ENCODE measurements at regions not wholly inside any gene's neighbourhood (a gene's known extent, or its start where the extent isn't known, plus 50 kb on each side); places are given as distances from the start of the nearest gene placed in this dataset.

- no peaks in the 10 kb centered on the region for H4K20me1 ChIP-seq (ENCODE audit: insufficient read depth)
- no peaks in the 10 kb centered on the region for H3K79me2 ChIP-seq (ENCODE audit: insufficient read depth)
- DNase-seq, result no peak
- 0 out of 2 replicates have a peak, but pooled peaks cover 5% of the 10 kb centered on the region for H3F3A ChIP-seq (ENCODE audit: insufficient read depth)
- no peaks in the 10 kb centered on the region for H3K9me2 ChIP-seq (ENCODE audit: insufficient read depth)
- no peaks in the 10 kb centered on the region for H3K36me3 ChIP-seq (ENCODE audit: low read depth)
- H3K27ac ChIP-seq, result no peak overlapping the region
- H3K27me3 ChIP-seq (replicated peaks; ENCODE audit: insufficient read depth), result no peaks in the 10 kb centered on the region
- in situ Hi-C loops (cut with MboI), result no loop called here
- H2AFZ ChIP-seq, result no peak overlapping the region
- H3K4me1 ChIP-seq (ENCODE audit: insufficient read depth), result peaks cover 3% of the 10 kb centered on the region; the same call in 1 of the 2 replicates
- TF ChIP-seq EZH2phosphoT487 (IDR thresholded peaks at IDR 0.05; ENCODE audit: insufficient read depth, low read depth) (no peak), EZH2 (IDR thresholded peaks at IDR 0.05; ENCODE audit: insufficient read depth, poor library complexity, severe bottlenecking) (no peak)
- WGBS, 2 experiments (ENCODE audit: low coverage in 1 of 2, low lambda C conversion rate in 2 of 2, missing lambda C conversion rate in 2 of 2), result 42 to 46% methylated on average over 4 of the region's 4 CpGs
- no peak overlapping the region for H3K4me3 ChIP-seq
- H3K4me2 ChIP-seq (ENCODE audit: unreplicated experiment), result no peak overlapping the region
- no peaks in the 10 kb centered on the region for H3K9me3 ChIP-seq (ENCODE audit: low read depth)
- no peak overlapping the region for H3K9ac ChIP-seq
These were observed 79.3 kb downstream of the ADCYAP1 start for GRCh38 chr18:984004-984403.

- Histone ChIP-seq H3K36me3 (ENCODE audit: low read depth) (no peaks in the 10 kb centered on the region), H2AFZ (no peak overlapping the region), H3K9me3 (ENCODE audit: low read depth) (no peaks in the 10 kb centered on the region), H3F3A (ENCODE audit: insufficient read depth) (0 out of 2 replicates have a peak, but pooled peaks cover 5% of the 10 kb centered on the region), H3K4me3 (no peak overlapping the region), H3K4me1 (ENCODE audit: insufficient read depth) (peaks cover 3% of the 10 kb centered on the region; the same call in 1 of the 2 replicates), H3K79me2 (ENCODE audit: insufficient read depth) (no peaks in the 10 kb centered on the region), H3K27me3 (replicated peaks; ENCODE audit: insufficient read depth) (no peaks in the 10 kb centered on the region), H4K20me1 (ENCODE audit: insufficient read depth) (no peaks in the 10 kb centered on the region), H3K9ac (no peak overlapping the region), H3K4me2 (ENCODE audit: unreplicated experiment) (no peak overlapping the region), H3K9me2 (ENCODE audit: insufficient read depth) (no peaks in the 10 kb centered on the region), H3K27ac (no peak overlapping the region)
- in situ Hi-C loops (cut with MboI), result no loop called here
- DNase-seq, result no peak
- TF ChIP-seq EZH2 (IDR thresholded peaks at IDR 0.05; ENCODE audit: insufficient read depth, poor library complexity, severe bottlenecking) (no peak), EZH2phosphoT487 (IDR thresholded peaks at IDR 0.05; ENCODE audit: insufficient read depth, low read depth) (no peak)
- WGBS, 2 experiments (ENCODE audit: low coverage in 1 of 2, low lambda C conversion rate in 2 of 2, missing lambda C conversion rate in 2 of 2), result 20 to 23% methylated on average over 6 of the region's 6 CpGs
These were observed 80.6 kb downstream of the ADCYAP1 start for GRCh38 chr18:985212-985661.

- H3K4me3 ChIP-seq, result no peak overlapping the region
- no peak overlapping the region for H3K27ac ChIP-seq
- H3K9me3 ChIP-seq (ENCODE audit: low read depth), result no peaks in the 10 kb centered on the region
- no peak overlapping the region for H3K4me2 ChIP-seq (ENCODE audit: unreplicated experiment)
- H3K4me1 ChIP-seq (ENCODE audit: insufficient read depth), result peaks cover 3% of the 10 kb centered on the region; the same call in 1 of the 2 replicates
- 0 out of 2 replicates have a peak, but pooled peaks cover 5% of the 10 kb centered on the region for H3F3A ChIP-seq (ENCODE audit: insufficient read depth)
- in situ Hi-C loops (cut with MboI), result no loop called here
- no peaks in the 10 kb centered on the region for H3K36me3 ChIP-seq (ENCODE audit: low read depth)
- WGBS, 2 experiments (ENCODE audit: low coverage in 1 of 2, low lambda C conversion rate in 2 of 2, missing lambda C conversion rate in 2 of 2), result 22 to 28% methylated on average over 3 of the region's 3 CpGs
- H3K79me2 ChIP-seq (ENCODE audit: insufficient read depth), result no peaks in the 10 kb centered on the region
- TF ChIP-seq EZH2phosphoT487 (IDR thresholded peaks at IDR 0.05; ENCODE audit: insufficient read depth, low read depth) (no peak), EZH2 (IDR thresholded peaks at IDR 0.05; ENCODE audit: insufficient read depth, poor library complexity, severe bottlenecking) (no peak)
- H3K9ac ChIP-seq, result no peak overlapping the region
- no peaks in the 10 kb centered on the region for H4K20me1 ChIP-seq (ENCODE audit: insufficient read depth)
- no peaks in the 10 kb centered on the region for H3K27me3 ChIP-seq (replicated peaks; ENCODE audit: insufficient read depth)
- no peak for DNase-seq
- H2AFZ ChIP-seq, result no peak overlapping the region
- no peaks in the 10 kb centered on the region for H3K9me2 ChIP-seq (ENCODE audit: insufficient read depth)
These were observed 81.4 kb downstream of the ADCYAP1 start for GRCh38 chr18:986051-986450.

- TF ChIP-seq EZH2 (IDR thresholded peaks at IDR 0.05; ENCODE audit: insufficient read depth, poor library complexity, severe bottlenecking) (no peak), EZH2phosphoT487 (IDR thresholded peaks at IDR 0.05; ENCODE audit: insufficient read depth, low read depth) (no peak)
- 59 to 65% methylated on average over 1 of the region's 1 CpG for WGBS, 2 experiments (ENCODE audit: low coverage in 1 of 2, low lambda C conversion rate in 2 of 2, missing lambda C conversion rate in 2 of 2)
- Histone ChIP-seq H3K27ac (no peak overlapping the region), H3K4me2 (ENCODE audit: unreplicated experiment) (no peak overlapping the region), H3K4me1 (ENCODE audit: insufficient read depth) (peaks cover 3% of the 10 kb centered on the region; the same call in 1 of the 2 replicates), H3K9ac (no peak overlapping the region), H3K36me3 (ENCODE audit: low read depth) (no peaks in the 10 kb centered on the region), H3K9me3 (ENCODE audit: low read depth) (no peaks in the 10 kb centered on the region), H3K9me2 (ENCODE audit: insufficient read depth) (no peaks in the 10 kb centered on the region), H2AFZ (no peak overlapping the region), H3F3A (ENCODE audit: insufficient read depth) (0 out of 2 replicates have a peak, but pooled peaks cover 5% of the 10 kb centered on the region), H3K79me2 (ENCODE audit: insufficient read depth) (no peaks in the 10 kb centered on the region), H4K20me1 (ENCODE audit: insufficient read depth) (no peaks in the 10 kb centered on the region), H3K27me3 (replicated peaks; ENCODE audit: insufficient read depth) (no peaks in the 10 kb centered on the region), H3K4me3 (no peak overlapping the region)
- no peak for DNase-seq
- in situ Hi-C loops (cut with MboI), result no loop called here
These were observed 81.9 kb downstream of the ADCYAP1 start for GRCh38 chr18:986552-986951.
